Activated naive CD8-positive, alpha-beta T cell treated with anti-CD3 and anti-CD28 coated beads, Interleukin-2, amount 50 U/mL, for 16 hours (primary cell): ENCODE measurements at regions not wholly inside any gene's neighbourhood (a gene's known extent, or its start where the extent isn't known, plus 50 kb on each side); places are given as distances from the start of the nearest gene placed in this dataset.

Source experiments
- DNase-seq: peaks from one replicate; pipeline ENCODE4 v3.0.0-alpha.2; 2020; ENCODE audit warnings: low read depth, low spot score

GRCh38 chr9:75410405-75410804 is 322.1 kb downstream of the OSTF1 start:
- DNase-seq, result no peak

GRCh38 chr9:75414371-75415160 is 326.3 kb downstream of the OSTF1 start:
- DNase-seq, result no peak

GRCh38 chr9:75417471-75417870 is 329.2 kb downstream of the OSTF1 start:
- DNase-seq, result no peak

GRCh38 chr9:75418518-75418917 is 330.2 kb downstream of the OSTF1 start:
- DNase-seq, result no peak

- DNase-seq, result no peak
Measured at GRCh38 chr9:75422944-75423522, 334.7 kb downstream of the OSTF1 start.

GRCh38 chr9:75429531-75430475 is 341.5 kb downstream of the OSTF1 start:
- no peak for DNase-seq

GRCh38 chr9:75431375-75431774 is 343.1 kb downstream of the OSTF1 start:
- DNase-seq, result no peak

- DNase-seq, result no peak
Measured at GRCh38 chr9:75432386-75432785, 344.1 kb downstream of the OSTF1 start.

GRCh38 chr9:75432888-75433287 is 344.6 kb downstream of the OSTF1 start:
- no peak for DNase-seq

GRCh38 chr9:75438716-75439115 is 350.4 kb downstream of the OSTF1 start:
- DNase-seq, result no peak

GRCh38 chr9:75440914-75441313 is 352.6 kb downstream of the OSTF1 start:
- no peak for DNase-seq

GRCh38 chr9:75445144-75445543 is 356.8 kb downstream of the OSTF1 start:
- no peak for DNase-seq

GRCh38 chr9:75447281-75447680 is 359.0 kb downstream of the OSTF1 start:
- no peak for DNase-seq

GRCh38 chr9:75448281-75448680 is 360.0 kb downstream of the OSTF1 start:
- DNase-seq, result no peak

GRCh38 chr9:75448955-75449354 is 360.6 kb downstream of the OSTF1 start:
- DNase-seq, result no peak

GRCh38 chr9:75451045-75451444 is 362.7 kb downstream of the OSTF1 start:
- no peak for DNase-seq

GRCh38 chr9:75451505-75451904 is 363.2 kb downstream of the OSTF1 start:
- DNase-seq, result no peak

- DNase-seq, result no peak
Measured at GRCh38 chr9:75452512-75452911, 364.2 kb downstream of the OSTF1 start.

GRCh38 chr9:75454043-75454442 is 365.7 kb downstream of the OSTF1 start:
- no peak for DNase-seq

GRCh38 chr9:75454891-75455290 is 366.6 kb downstream of the OSTF1 start:
- no peak for DNase-seq

GRCh38 chr9:75455444-75455921 is 367.2 kb downstream of the OSTF1 start:
- no peak for DNase-seq

GRCh38 chr9:75456698-75457097 is 368.4 kb downstream of the OSTF1 start:
- DNase-seq, result no peak
